Osteocyte (in vitro differentiated cells): ENCODE measurements at regions not wholly inside any gene's neighbourhood (a gene's known extent, or its start where the extent isn't known, plus 50 kb on each side); places are given as distances from the start of the nearest gene placed in this dataset.

Source experiments
- DNase-seq: peaks from one replicate; pipeline ENCODE4 v3.0.0; 2021; ENCODE audit warnings: mixed read lengths; ENCODE audit not compliant: unreplicated experiment; ENCODE audit errors: extremely low spot score
- H3K27ac Mint-ChIP-seq: one replicate; pipeline ENCODE4 v1.8.0; 2021; ENCODE audit warnings: mild to moderate bottlenecking, mixed read lengths; ENCODE audit not compliant: unreplicated experiment
- H3K27me3 Mint-ChIP-seq: one replicate; pipeline ENCODE4 v1.8.0; 2021; ENCODE audit warnings: mixed read lengths; ENCODE audit not compliant: unreplicated experiment
- H3K36me3 Mint-ChIP-seq: one replicate; pipeline ENCODE4 v1.8.0; 2021; ENCODE audit warnings: mixed read lengths; ENCODE audit not compliant: unreplicated experiment
- H3K4me1 Mint-ChIP-seq: one replicate; pipeline ENCODE4 v1.8.0; 2021; ENCODE audit warnings: mixed read lengths; ENCODE audit not compliant: unreplicated experiment
- H3K4me3 Mint-ChIP-seq: one replicate; pipeline ENCODE4 v1.8.0; 2021; ENCODE audit warnings: mild to moderate bottlenecking, moderate library complexity, mixed read lengths; ENCODE audit not compliant: unreplicated experiment
- H3K9me3 Mint-ChIP-seq: one replicate; pipeline ENCODE4 v1.8.0; 2021; ENCODE audit warnings: mixed read lengths; ENCODE audit not compliant: unreplicated experiment
- TF ChIP-seq, protein P1 (sequence below): fragments of 200-600 bp; sonication (generic); IDR thresholded peaks from 2 replicates; pipeline ENCODE4 v1.5.0; 2021; ENCODE audit warnings: antibody characterized with exemption, mild to moderate bottlenecking, moderate library complexity

DNA sequence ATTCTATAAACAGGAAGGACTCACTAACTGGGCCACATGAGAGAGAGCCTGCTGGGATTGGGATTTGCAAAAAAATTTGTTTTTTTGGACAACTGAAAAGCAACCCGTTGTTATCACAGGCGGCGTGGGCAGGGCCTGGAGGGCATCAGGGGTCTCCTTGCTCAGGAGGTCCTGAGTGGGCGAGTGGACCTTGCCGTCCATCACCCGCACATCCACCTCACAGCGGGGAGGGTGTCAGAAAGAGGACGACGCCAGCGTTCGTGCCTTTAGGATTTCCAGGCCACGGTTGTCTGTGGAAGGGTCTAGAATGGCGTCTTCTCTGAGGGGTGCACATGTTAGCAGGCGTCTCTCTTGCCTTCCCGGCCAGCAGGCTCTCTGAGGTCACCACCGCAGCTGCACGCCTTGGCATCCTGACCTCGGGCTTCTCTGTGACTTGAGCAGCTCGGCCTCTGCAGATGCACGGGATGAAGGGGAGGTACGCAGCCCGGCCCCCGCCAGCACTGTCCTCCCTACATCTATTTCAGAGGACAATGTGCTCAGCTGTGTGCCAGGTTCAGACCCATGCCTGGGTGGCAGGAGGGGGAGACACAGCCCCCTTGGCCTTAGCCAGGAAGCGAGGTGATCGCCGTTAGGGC, 749.5 kb downstream of the BRD1 start:
- TF ChIP-seq, protein P1, sequence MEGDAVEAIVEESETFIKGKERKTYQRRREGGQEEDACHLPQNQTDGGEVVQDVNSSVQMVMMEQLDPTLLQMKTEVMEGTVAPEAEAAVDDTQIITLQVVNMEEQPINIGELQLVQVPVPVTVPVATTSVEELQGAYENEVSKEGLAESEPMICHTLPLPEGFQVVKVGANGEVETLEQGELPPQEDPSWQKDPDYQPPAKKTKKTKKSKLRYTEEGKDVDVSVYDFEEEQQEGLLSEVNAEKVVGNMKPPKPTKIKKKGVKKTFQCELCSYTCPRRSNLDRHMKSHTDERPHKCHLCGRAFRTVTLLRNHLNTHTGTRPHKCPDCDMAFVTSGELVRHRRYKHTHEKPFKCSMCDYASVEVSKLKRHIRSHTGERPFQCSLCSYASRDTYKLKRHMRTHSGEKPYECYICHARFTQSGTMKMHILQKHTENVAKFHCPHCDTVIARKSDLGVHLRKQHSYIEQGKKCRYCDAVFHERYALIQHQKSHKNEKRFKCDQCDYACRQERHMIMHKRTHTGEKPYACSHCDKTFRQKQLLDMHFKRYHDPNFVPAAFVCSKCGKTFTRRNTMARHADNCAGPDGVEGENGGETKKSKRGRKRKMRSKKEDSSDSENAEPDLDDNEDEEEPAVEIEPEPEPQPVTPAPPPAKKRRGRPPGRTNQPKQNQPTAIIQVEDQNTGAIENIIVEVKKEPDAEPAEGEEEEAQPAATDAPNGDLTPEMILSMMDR = no peak
- Mint-ChIP-seq H3K27ac (no peak overlapping the region), H3K4me1 (no peaks in the 10 kb centered on the region), H3K36me3 (no peaks in the 10 kb centered on the region), H3K4me3 (no peak overlapping the region), H3K9me3 (no peaks in the 10 kb centered on the region), H3K27me3 (peaks cover 11% of the 10 kb centered on the region)
- no peak for DNase-seq

DNA sequence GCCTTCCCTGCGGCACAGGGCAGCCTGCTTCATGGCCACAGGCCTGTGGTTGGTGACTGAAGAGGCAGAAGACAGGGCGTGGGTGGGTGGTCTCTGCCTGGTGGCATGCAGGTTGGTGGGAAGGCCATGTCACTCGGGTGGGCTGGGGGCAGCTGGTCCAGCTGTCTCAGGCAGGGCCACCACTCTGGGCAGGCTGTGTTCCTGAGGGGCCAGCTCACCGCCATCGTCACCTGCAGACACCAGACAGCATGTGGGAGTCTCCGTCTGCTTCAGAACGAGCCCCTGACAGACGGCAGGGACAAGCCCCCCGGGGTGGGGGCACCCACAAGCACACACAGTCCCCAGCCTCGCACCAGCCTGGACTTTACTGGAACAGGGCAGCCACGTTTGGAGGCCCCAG, 750.1 kb downstream of the BRD1 start:
- no peak overlapping the region for H3K4me3 Mint-ChIP-seq
- no peaks in the 10 kb centered on the region for H3K36me3 Mint-ChIP-seq
- H3K4me1 Mint-ChIP-seq = no peaks in the 10 kb centered on the region
- no peaks in the 10 kb centered on the region for H3K9me3 Mint-ChIP-seq
- TF ChIP-seq, protein P1 = no peak
- no peak for DNase-seq
- H3K27ac Mint-ChIP-seq = no peak overlapping the region
- peaks cover 11% of the 10 kb centered on the region for H3K27me3 Mint-ChIP-seq

DNA sequence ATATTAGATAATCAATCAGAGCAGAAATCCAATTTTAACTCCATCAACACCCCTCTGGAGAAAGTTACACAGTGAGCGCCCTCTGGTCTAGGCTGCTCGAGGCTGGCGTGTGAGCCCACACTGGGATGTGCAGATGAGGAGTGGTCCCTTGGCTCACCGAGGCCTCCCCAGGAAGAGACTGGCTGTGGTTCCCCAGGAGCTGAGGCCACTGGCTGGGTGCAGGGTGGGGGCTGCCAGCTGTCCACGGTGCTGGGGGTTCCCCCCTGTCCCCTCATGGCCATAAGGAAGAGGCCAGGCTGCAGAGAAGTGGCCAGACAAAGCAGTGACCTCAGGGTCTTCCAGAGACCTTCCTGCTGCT, 750.7 kb downstream of the BRD1 start:
- Mint-ChIP-seq H3K9me3 (no peaks in the 10 kb centered on the region), H3K4me3 (no peak overlapping the region), H3K36me3 (no peaks in the 10 kb centered on the region), H3K4me1 (no peaks in the 10 kb centered on the region), H3K27me3 (peaks cover 8% of the 10 kb centered on the region), H3K27ac (no peak overlapping the region)
- no peak for DNase-seq
- TF ChIP-seq, protein P1 = no peak

DNA sequence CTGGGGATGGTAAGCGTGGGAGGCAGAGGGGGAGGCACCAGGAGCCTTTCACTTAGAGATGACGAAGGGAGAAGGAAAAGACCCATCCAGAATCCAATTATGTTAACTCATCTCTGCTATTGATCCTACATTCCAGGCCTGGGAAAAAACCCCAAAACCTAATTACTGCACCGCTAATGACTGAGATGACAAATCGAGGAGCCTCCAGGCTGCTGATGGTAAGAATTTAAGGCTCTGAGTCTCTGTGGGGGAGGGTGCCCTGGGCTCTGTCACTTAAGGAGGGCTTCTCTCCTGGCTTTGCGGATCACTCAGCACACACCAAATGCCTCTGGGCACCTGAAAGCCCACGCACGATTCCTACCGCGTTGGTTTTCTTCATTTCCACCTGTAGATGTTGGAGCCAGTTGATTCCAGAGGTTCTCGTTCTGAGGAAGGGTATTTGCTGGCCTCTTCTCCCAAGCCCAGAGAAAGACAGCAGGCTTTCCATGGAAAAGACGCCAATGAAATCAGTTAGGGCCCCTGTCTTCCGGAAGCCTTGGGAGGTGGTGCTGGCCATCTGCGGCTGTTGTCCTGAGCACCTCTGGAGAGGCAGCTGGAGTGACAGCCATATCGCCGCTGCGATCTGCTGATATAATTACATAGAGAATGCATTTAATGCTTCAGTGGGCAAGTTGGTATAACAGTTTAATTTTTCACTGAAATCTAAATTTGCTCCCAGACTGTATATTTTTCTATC, 751.2 kb downstream of the BRD1 start:
- no peak overlapping the region for H3K27ac Mint-ChIP-seq
- no peak overlapping the region for H3K4me3 Mint-ChIP-seq
- no peaks in the 10 kb centered on the region for H3K36me3 Mint-ChIP-seq
- H3K27me3 Mint-ChIP-seq = peaks cover 8% of the 10 kb centered on the region
- TF ChIP-seq, protein P1 = no peak
- no peaks in the 10 kb centered on the region for H3K4me1 Mint-ChIP-seq
- no peaks in the 10 kb centered on the region for H3K9me3 Mint-ChIP-seq
- DNase-seq = no peak

DNA sequence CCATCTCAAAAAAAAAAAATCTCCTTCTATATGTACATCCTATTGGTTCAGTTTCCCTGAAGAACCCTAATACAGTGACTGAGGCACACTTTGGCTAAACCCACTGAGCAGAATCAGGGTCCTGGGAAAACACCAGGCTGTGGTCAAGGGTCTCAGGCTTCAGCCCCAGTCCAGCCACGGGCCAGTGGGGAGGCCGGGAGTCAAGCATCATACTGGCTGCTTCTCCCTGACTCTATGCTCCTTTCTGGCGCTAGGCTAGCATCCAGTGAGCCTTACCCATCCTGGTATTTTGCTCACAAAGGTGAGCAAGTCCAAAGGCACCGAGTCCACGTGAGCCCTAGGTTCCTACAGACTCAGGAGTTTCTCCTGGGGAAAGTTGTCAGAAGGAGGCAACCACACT, 752.5 kb downstream of the BRD1 start:
- no peak for DNase-seq
- Mint-ChIP-seq H3K36me3 (no peaks in the 10 kb centered on the region), H3K4me3 (no peak overlapping the region), H3K27ac (no peak overlapping the region), H3K27me3 (peaks cover 8% of the 10 kb centered on the region), H3K4me1 (no peaks in the 10 kb centered on the region), H3K9me3 (no peaks in the 10 kb centered on the region)
- TF ChIP-seq, protein P1 = no peak
